BJ (cell line): ENCODE measurements at regions not wholly inside any gene's neighbourhood (a gene's known extent, or its start where the extent isn't known, plus 50 kb on each side); places are given as distances from the start of the nearest gene placed in this dataset.

ENCODE experiments used
- CTCF ChIA-PET: fragments of 350-600 bp; formaldehyde crosslinking; extraction: SDS; loops from one replicate; lab custom pipeline; 2021; ENCODE audit warnings: antibody characterized with exemption, inconsistent platforms; lab: Yijun Ruan, JAX
- POLR2A ChIA-PET: fragments of 300-600 bp; sonication (Branson Sonifier 250); formaldehyde crosslinking; extraction: SDS; loops from one replicate; lab custom pipeline; 2021; ENCODE audit warnings: antibody characterized with exemption; lab: Charles Lee
- DNase-seq: peaks from one replicate; pipeline ENCODE4 v3.0.0-alpha.2; 2011; ENCODE audit warnings: low read depth
- H3K27me3 ChIP-seq: 2 replicates; pipeline ENCODE4 v1.6.0; 2011; ENCODE audit warnings: low read length; ENCODE audit not compliant: control insufficient read depth, insufficient read depth
- H3K36me3 ChIP-seq: 2 replicates; pipeline ENCODE4 v1.5.1; 2011; ENCODE audit warnings: low read length; ENCODE audit not compliant: control insufficient read depth, insufficient read depth
- H3K4me3 ChIP-seq: 2 replicates; pipeline ENCODE4 v1.5.1; 2011; ENCODE audit warnings: low read depth, mild to moderate bottlenecking, control low read depth, low read length
- TF ChIP-seq, protein P1 (sequence below): IDR thresholded peaks from 2 replicates; pipeline ENCODE4 v1.5.1; 2011; ENCODE audit warnings: low read depth, mild to moderate bottlenecking, control low read depth, inconsistent platforms, low read length, moderate library complexity; ENCODE audit not compliant: insufficient read depth

DNA sequence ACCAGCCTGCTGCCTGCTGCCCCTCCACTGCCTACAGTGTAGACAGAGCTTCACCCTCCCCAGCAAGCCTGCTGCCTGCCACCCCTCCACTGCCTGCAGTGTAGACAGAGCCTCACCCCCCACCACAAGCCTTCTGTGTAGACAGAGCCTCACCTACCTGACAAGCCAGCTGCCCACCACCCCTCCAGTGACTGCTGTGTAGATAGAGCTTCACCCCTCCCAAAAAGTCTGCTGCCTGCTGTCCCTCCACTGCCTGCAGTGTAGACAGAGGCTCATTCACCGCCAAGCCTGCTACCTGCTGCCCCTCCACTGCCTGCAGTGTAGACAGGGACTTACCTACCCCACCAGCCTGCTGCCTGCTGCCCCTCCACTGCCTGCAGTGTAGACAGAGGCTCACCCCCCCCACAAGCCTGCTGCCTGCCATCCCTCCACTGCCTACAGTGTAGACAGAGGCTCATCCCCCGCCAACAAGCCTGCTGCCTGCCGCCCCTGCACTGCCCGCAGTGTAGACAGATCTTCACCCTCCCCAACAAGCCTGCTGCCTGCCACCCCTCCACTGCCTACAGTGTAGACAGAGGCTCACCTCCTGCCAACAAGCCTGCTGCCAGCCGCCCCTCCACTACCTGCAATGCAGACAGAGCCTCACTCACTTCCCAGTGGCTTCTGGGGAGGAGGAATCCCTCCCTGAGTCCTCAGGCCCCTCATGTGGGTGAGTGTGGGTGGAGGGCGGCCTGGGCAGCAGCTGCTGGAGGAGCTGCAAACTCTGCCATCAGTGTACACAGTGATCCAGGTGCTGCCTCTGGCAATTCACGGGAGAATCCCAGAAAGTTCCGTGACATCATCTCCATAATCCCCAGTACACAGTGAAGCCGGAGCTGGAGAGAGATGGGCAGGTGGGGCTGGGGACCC, 140.9 kb downstream of the DLL1 start:
- DNase-seq, result no peak
- ChIA-PET CTCF (no interaction called here), POLR2A (no interaction called here)
- Histone ChIP-seq H3K4me3 (no peak overlapping the region), H3K36me3 (no peaks in the 10 kb centered on the region), H3K27me3 (no peaks in the 10 kb centered on the region)
- TF ChIP-seq, protein P1, sequence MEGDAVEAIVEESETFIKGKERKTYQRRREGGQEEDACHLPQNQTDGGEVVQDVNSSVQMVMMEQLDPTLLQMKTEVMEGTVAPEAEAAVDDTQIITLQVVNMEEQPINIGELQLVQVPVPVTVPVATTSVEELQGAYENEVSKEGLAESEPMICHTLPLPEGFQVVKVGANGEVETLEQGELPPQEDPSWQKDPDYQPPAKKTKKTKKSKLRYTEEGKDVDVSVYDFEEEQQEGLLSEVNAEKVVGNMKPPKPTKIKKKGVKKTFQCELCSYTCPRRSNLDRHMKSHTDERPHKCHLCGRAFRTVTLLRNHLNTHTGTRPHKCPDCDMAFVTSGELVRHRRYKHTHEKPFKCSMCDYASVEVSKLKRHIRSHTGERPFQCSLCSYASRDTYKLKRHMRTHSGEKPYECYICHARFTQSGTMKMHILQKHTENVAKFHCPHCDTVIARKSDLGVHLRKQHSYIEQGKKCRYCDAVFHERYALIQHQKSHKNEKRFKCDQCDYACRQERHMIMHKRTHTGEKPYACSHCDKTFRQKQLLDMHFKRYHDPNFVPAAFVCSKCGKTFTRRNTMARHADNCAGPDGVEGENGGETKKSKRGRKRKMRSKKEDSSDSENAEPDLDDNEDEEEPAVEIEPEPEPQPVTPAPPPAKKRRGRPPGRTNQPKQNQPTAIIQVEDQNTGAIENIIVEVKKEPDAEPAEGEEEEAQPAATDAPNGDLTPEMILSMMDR, result no peak

DNA sequence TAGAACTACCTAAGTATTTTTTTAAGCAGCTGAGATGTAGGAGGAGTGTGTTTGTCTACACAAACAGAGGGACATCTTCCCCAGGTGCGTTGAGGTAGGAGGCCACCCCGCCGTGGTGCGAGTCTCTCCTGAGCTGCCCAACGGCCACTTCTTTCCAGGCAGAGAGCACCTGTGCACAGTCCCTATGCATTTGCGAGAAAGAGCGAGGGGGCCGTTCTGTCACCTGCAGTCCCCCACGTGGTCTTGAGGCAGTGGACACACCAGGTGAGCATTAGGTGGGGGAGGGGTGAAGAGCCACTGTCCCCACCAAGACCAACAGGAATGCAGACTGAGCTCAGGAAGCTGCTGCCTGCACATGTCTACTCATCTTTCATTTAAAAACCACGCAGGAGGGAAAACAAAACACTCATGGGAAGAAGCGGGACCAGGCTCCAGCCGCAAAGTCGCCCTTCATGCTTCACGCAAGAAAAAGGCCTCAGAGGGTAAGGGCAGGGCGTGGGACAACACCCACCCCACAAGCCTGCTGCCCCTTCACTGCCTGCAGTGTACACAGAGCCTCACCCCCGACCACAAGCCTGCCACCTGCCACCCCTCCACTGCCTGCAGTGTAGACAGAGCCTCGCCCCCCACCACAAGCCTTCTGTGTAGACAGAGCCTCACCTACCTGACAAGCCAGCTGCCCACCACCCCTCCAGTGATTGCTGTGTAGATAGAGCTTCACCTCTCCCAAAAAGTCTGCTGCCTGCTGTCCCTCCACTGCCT, 142.0 kb downstream of the DLL1 start:
- Histone ChIP-seq H3K27me3 (no peaks in the 10 kb centered on the region), H3K4me3 (no peak overlapping the region), H3K36me3 (no peaks in the 10 kb centered on the region)
- POLR2A ChIA-PET, result interaction anchor here (0.5 kb wide), 1 partner anchor 30 kb away, joined by 7 read pairs; no protein-coding TSS in a partner anchor
- no peak for DNase-seq
- TF ChIP-seq, protein P1, result no peak
- CTCF ChIA-PET, result no interaction called here

DNA sequence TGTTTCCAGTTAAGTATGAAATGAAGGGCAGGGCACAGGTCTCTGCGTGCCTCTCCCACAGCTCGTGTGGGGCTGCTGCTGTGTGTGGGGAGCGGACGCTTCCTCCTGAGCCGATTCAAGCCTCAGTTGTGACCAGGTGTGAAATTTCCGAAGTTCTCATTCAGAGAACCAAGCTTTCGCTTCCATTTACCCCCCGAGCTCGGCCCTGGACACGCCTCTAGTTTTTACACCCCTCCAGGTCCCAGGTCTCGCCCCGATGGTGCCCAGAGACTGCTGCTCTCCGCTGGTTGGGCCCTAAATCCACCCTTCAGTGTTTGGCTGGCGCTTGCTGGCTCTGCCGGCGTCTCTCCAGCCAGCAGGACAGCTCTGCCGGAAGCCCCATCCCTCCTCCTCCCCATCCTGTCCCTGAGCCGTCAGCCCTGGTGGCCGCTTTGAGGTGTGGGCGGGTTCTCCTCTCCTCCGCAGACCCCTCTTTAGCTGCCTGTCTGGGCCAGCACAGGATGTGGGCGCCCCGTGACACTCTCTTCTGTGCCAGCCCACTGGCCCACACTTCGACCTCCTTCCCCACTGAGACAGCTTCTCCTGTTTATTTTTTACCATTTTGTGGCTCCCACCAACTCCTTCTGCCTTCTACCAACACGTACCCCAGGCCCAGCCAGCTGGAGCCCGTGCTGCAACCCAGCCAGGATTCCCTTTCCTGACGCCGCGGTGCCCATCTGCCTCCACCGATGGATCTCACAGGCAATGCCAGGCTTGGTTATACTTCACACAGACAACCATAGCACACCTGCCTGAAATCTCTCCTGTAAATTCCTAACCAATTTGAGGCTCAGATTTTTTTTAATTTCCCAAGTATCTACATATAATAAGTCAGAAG, 142.8 kb downstream of the DLL1 start:
- Histone ChIP-seq H3K36me3 (no peaks in the 10 kb centered on the region), H3K27me3 (no peaks in the 10 kb centered on the region), H3K4me3 (no peak overlapping the region)
- ChIA-PET POLR2A (interaction anchor here (0.5 kb wide), 1 partner anchor 31 kb away, joined by 7 read pairs; no protein-coding TSS in a partner anchor), CTCF (no interaction called here)
- no peak for DNase-seq
- TF ChIP-seq, protein P1, result no peak

DNA sequence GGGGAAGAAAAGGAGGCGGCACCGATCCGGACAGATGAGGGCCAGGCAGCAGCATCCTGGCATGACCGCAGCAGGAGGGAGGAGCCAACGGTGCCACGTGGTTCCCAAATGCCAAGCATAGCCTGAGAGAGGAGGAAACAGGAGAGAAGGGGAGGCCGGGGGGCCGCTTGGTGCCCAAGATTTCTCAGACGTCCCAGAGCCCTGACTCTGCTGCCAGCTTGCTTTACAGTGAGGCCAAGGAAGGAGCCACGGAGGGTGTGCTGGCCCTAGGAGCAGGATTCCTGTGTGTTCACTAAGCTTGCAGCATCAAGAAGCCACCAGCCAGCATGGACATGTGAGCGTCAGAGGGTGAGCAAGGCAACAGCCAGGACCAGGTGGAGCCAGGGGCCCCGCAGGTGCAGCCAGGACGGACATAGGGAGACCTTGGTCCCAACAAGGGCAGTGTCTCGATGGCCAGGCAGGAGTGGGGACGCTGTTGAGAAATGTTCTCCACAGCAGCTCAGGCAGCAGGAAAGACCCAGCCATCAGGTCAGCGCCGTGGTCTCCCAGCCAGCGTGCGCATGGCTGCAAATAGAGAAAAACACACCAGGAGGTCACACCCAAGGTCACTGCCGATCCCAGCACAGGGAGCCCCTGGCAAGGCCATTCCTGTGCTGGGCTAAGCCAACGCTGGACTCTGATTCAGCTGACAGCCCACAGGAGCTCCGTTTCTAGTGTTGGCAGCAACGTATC, 143.7 kb downstream of the DLL1 start:
- ChIA-PET POLR2A (no interaction called here), CTCF (no interaction called here)
- H3K27me3 ChIP-seq, result no peaks in the 10 kb centered on the region
- TF ChIP-seq, protein P1, result no peak
- no peak overlapping the region for H3K4me3 ChIP-seq
- H3K36me3 ChIP-seq, result no peaks in the 10 kb centered on the region
- no peak for DNase-seq
